Embryonic facial prominence (tissue), 1 donor: ENCODE measurements at regions not wholly inside any gene's neighbourhood (a gene's known extent, or its start where the extent isn't known, plus 50 kb on each side); places are given as distances from the start of the nearest gene placed in this dataset.
"Not testable (repeated sequence)": the region's sequence is repeated elsewhere in the genome, so short reads cannot be mapped to it uniquely, and the experiment has no call there.

Experiments used
- DNase-seq: peaks from one replicate; pipeline ENCODE4 v3.0.0-alpha.2; 2016; ENCODE audit errors: extremely low spot score

GRCh38 chr4:54852602-54853001 lies 194.8 kb downstream of the KIT start:
- DNase-seq, result no peak

DNA sequence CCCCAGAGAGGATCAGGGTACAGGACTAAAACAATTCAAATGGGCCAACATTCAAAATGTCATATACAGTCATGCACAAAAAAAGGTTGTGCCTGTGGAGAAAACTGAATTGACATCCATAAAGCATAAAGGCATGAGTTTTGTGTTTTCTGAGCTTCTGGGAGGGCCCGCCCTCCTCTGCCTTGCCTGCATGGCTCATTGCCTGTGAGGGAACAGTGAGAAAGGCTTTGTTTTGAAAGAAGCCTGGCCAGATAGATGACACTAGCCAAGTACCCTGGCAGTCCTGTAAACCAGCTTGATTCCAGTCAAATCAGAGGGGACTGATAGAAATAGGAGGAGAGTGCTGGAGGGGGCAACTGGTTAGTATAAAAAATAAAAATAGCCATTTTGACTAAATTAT lies 194.3 kb downstream of the KIT start:
- no peak for DNase-seq

DNA sequence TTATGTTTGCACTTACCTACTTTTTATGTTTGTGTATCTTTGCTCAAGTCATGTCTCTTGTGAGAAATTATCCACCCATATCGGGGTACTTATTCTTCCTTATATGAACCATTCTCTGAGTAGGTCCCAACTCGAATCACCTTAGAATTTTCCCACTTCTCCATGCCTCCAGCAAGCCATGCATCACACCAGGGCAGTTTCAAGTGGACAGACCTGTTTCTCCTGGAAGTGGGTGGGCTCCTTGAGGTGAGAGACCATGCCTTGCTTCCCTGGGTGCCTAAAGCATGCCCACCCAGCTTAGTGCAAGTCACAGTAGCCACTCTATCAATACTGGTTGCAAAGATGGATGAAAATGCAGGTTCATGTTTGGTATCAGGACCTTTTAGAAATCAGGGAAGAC lies 187.2 kb downstream of the KIT start:
- DNase-seq, result no peak

- no peak for DNase-seq
These were observed 186.2 kb downstream of the KIT start for GRCh38 chr4:54843946-54844345.

- no peak for DNase-seq
These were observed 185.3 kb downstream of the KIT start for GRCh38 chr4:54843106-54843505.

GRCh38 chr4:54842656-54843055 lies 184.9 kb downstream of the KIT start:
- DNase-seq, result no peak

DNA sequence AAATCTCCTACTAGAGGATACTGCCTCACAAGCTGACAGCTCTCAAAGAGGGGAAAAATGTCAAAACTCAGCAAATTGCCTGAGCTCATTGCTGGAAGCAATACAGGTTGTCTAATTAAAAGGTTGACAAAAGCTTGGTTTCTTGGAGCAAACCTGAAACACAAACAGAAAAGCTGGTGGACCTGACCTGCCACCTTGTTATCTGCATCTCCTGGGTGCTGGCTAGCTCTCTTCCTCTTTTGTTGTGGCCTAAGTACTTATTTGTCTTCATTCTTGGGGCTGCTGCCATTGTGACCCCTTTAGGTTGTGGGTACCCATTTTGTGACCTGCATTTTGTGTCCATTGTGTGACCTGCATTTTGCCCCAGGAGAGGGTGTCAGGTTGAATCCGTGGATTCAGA lies 184.5 kb downstream of the KIT start:
- no peak for DNase-seq

GRCh38 chr4:54840992-54841768 lies 183.4 kb downstream of the KIT start:
- DNase-seq, result no peak

- DNase-seq, result no peak
These were observed 182.7 kb downstream of the KIT start for GRCh38 chr4:54840430-54840829.

DNA sequence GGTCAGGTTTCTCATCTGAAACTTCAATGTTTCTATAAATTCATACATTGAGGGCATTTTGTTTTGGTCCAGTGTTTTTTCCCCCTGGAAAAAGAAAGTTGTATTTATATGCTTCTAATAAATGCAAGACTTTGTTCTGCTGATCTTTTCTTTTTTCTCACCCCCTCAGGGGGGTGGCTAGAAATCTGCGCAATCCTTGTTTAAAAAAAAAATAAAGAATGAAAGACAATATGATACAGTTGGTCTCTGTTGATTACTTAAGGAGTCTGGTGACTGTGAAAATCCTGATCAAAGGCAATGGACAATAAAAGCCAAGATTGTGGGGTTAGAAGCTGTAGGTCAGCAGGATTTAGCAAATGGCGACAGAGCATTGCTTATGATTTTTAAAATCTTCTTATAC lies 180.5 kb downstream of the KIT start:
- no peak for DNase-seq

- DNase-seq, result no peak
These were observed 179.9 kb downstream of the KIT start for GRCh38 chr4:54837576-54838140.

DNA sequence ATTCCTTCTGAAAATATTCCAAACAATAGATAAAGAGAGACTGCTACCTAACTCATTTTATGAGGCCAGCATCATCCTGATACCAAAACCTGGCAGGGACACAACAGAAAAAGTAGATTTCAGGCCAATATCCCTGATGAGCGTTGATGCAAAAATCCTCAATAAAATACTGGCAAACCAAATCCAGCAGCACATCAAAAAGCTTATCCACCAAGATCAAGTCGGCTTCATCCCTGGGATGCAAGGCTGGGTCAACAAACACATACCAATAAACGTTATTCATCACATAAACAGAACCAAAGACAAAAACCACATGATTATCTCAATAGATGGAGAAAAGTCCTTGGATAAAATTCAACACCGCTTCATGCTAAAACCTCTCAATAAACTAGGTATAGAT lies 170.6 kb downstream of the KIT start:
- not testable (repeated sequence) for DNase-seq

- DNase-seq, result no peak
These were observed 165.9 kb downstream of the KIT start for GRCh38 chr4:54823616-54824015.

DNA sequence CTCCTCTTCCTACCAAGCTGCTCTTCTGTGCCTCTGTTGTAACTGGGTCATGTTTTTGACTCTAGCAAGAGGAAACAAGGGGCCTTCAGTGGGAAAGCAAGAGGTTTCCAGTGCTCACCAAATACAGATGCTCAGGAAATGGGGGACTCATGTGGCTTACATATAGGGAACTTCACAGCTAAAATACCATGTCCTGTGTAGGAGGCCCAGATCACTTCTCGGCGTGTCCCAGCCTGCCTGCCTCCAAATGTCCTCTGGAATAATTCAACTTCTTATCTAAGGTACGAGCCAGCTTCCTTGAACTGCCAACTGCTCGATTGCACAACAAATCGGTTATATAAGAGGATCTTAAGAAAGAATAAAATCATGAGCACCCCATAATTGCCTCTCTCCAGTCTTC lies 161.3 kb downstream of the KIT start:
- no peak for DNase-seq

DNA sequence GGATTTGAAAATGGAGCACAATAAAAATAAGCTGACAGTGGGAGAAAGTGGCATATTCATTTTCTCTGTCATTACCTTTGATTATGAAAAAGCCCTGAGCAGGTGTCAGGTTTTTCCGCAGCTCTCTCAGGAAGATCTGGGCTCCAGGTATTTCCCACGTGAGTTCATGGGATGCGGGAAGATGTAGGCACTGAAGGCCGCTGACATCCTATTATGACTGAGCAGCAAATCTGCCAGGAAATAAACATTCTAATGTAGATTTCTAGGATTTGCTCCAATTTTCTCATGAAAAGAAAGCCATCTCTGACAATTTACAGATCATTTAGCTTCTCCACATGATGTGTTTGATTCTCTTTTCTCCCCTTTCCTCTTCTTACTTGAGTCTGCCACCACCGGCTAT lies 160.7 kb downstream of the KIT start:
- DNase-seq, result no peak

- no peak for DNase-seq
These were observed 155.9 kb downstream of the KIT start for GRCh38 chr4:54813674-54814073.

DNA sequence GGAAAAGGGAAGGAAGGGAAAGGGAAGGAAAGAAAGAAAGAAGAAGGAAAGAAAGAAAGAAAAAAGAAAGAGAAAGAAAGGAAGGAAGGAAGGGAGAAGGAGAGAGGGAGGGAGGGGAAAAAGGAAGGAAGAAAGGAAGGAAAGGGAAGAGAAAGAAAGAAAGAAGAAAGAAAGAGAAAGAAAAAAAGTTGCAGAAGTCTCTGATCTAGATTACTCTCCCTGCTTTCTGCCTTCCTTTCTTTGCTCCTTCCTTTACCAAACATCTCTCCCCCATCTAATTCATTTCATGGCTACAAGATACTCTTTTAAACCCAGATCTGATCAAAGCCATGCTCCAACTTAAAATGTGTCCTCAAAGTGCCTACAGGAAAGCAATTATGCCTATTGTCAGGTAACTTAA lies 148.6 kb downstream of the KIT start:
- no peak for DNase-seq

GRCh38 chr4:54802336-54802735 lies 144.6 kb downstream of the KIT start:
- DNase-seq, result no peak

DNA sequence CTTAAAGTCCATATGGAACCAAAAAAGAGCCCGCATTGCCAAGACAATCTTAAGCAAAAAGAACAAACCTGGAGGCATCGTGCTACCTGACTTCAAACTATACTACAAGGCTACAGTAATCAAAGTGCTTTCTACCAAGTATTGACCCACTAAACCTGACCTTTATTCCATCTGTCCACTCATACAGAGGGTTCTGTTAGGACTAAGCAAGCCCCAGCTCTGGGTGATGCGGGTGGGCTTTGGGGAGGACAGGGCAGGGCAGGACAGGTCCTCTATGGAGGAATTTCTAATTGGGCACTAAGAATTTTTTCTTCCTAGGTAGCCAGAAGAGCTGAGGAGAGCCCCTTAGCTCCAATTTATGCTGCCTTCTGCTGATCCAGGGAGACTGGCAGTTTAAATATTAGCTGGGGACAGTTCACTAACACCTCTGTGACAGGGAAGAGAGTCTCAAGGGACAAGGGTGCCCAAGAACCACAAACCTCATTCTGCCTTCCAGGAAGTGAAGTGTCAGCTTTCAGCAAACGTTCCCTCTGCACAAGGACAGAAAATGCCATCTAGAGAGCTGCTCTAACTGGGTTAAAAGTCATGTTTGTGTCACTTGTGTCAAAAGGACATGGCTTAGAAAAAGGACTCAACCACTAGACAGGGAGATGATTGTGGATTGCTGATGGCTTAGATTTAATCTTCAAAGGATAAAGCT lies 143.2 kb downstream of the KIT start:
- DNase-seq, result no peak

- no peak for DNase-seq
These were observed 136.8 kb downstream of the KIT start for GRCh38 chr4:54794579-54794978.

DNA sequence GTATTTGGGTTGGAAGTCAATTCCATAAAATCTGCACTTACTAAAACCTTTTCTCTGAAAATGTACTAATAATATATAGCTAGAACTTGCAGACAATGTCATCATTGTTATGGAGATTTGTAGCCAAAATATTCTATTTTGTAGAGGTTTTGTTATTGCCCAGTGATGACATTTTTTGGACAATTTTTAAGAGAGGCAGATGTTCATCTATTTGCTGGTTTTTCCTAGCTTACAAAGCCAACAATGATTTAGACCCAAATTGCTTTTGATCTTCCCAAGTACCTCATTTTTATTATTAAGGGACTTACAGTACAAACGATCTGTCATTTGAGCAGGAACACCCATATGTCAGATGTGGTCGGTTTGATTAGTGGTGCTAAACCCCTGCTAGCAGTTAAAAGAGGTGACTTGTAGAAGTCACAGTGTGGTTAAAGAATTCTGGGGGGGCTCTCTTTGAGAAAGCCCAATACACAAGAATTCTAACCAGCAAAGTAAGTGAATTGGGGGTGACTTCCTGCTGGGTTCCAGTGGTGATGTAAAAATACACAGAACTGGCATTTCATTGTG lies 136.2 kb downstream of the KIT start:
- DNase-seq, result no peak
